ENCODE measurements at regions not wholly inside any gene's neighbourhood (a gene's known extent, or its start where the extent isn't known, plus 50 kb on each side); places are given as distances from the start of the nearest gene placed in this dataset.

GRCh38 chr11:97871816-97872215 is 1148.9 kb upstream of the CNTN5 start:
- no peaks in the 10 kb centered on the region for H3K36me3 ChIP-seq (ENCODE audit: control insufficient read depth in 2 of 2, insufficient read depth in 2 of 2, low read length in 1 of 2)
- H4K20me1 ChIP-seq (ENCODE audit: control insufficient read depth, insufficient read depth): no peaks in the 10 kb centered on the region
- FAIRE-seq (no peak), DNase-seq (ENCODE audit: low read depth, low spot score) (no peak), ATAC-seq (no peak)
- H3K27ac ChIP-seq (ENCODE audit: control insufficient read depth, insufficient read depth): no peak overlapping the region
- POLR2A ChIA-PET: no interaction called here
- H3K4me3 ChIP-seq: no peak overlapping the region
- RAD21 ChIA-PET (ENCODE audit: unreplicated experiment): no interaction called here
- CTCF ChIA-PET: no interaction called here
- SMC1A ChIA-PET (ENCODE audit: uncharacterized antibody, unreplicated experiment): no interaction called here
- no peak overlapping the region for H3K9ac ChIP-seq (ENCODE audit: control insufficient read depth, insufficient read depth, low read length)
- TF ChIP-seq CEBPB (IDR thresholded peaks at IDR 0.05; ENCODE audit: borderline replicate concordance in 1 of 2, low read depth in 2 of 2, low read length in 2 of 2): no peak
- no peak for TF ChIP-seq BHLHE40 (IDR thresholded peaks at IDR 0.05; ENCODE audit: borderline replicate concordance in 1 of 2, low read depth in 2 of 2, low read length in 1 of 2)
- TF ChIP-seq ZBTB40 (IDR thresholded peaks at IDR 0.05; ENCODE audit: borderline replicate concordance): no peak
- TF ChIP-seq, protein P1, sequence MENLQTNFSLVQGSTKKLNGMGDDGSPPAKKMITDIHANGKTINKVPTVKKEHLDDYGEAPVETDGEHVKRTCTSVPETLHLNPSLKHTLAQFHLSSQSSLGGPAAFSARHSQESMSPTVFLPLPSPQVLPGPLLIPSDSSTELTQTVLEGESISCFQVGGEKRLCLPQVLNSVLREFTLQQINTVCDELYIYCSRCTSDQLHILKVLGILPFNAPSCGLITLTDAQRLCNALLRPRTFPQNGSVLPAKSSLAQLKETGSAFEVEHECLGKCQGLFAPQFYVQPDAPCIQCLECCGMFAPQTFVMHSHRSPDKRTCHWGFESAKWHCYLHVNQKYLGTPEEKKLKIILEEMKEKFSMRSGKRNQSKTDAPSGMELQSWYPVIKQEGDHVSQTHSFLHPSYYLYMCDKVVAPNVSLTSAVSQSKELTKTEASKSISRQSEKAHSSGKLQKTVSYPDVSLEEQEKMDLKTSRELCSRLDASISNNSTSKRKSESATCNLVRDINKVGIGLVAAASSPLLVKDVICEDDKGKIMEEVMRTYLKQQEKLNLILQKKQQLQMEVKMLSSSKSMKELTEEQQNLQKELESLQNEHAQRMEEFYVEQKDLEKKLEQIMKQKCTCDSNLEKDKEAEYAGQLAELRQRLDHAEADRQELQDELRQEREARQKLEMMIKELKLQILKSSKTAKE (IDR thresholded peaks at IDR 0.05; ENCODE audit: low read depth, poor library complexity, severe bottlenecking): no peak
- no peak for TF ChIP-seq ZNF622 (IDR thresholded peaks at IDR 0.05)
- no peak for TF ChIP-seq PAX5 (IDR thresholded peaks at IDR 0.05; ENCODE audit: borderline replicate concordance, low read depth, low read length)
- TF ChIP-seq HDAC2 (IDR thresholded peaks at IDR 0.05): no peak
- no peak for TF ChIP-seq IKZF1 (conservative IDR thresholded peaks at IDR 0.05)
- TF ChIP-seq POLR2AphosphoS5 (IDR thresholded peaks at IDR 0.05; ENCODE audit: low read length): no peak
- TF ChIP-seq NFIC (IDR thresholded peaks at IDR 0.05; ENCODE audit: low read depth, low read length): no peak
- no peak for TF ChIP-seq ZBED1 (IDR thresholded peaks at IDR 0.05; ENCODE audit: borderline replicate concordance)
- TF ChIP-seq MXI1 (IDR thresholded peaks at IDR 0.05; ENCODE audit: low read depth, low read length): no peak
- no peak for TF ChIP-seq STAT3 (IDR thresholded peaks at IDR 0.05; ENCODE audit: low read depth, low read length)
- TF ChIP-seq REST (IDR thresholded peaks at IDR 0.05; ENCODE audit: low read depth, low read length): no peak
- no peak for TF ChIP-seq CBX3 (IDR thresholded peaks at IDR 0.05; ENCODE audit: borderline replicate concordance, low read depth)
- TF ChIP-seq NFYA (IDR thresholded peaks at IDR 0.05; ENCODE audit: borderline replicate concordance, low read depth, low read length): no peak
- no peaks in the 10 kb centered on the region for H3K79me2 ChIP-seq (ENCODE audit: control insufficient read depth, insufficient read depth, low read length)
- in situ Hi-C loops (cut with MboI) (no loop called here), intact Hi-C loops (cut with micrococcal nuclease; ENCODE audit: unreplicated experiment) (no loop called here)
- no peaks in the 10 kb centered on the region for H3K9me3 ChIP-seq (replicated peaks; ENCODE audit: control insufficient read depth, insufficient read depth, low read length)
- no peak overlapping the region for H2AFZ ChIP-seq (ENCODE audit: control insufficient read depth, low read depth, low read length)
- H3K4me2 ChIP-seq (ENCODE audit: control insufficient read depth, insufficient read depth): no peak overlapping the region
- no peaks in the 10 kb centered on the region for H3K27me3 ChIP-seq (replicated peaks in 1 of 2; ENCODE audit: control insufficient read depth in 2 of 2, insufficient read depth in 2 of 2, low read length in 1 of 2)
- no peaks in the 10 kb centered on the region for H3K4me1 ChIP-seq (ENCODE audit: control insufficient read depth, insufficient read depth, low read length)
- BruUV-seq (replicated peaks): no TSS peak

Data from GM12878 (cell line).